GM12865 (cell line): ENCODE measurements at regions not wholly inside any gene's neighbourhood (a gene's known extent, or its start where the extent isn't known, plus 50 kb on each side); places are given as distances from the start of the nearest gene placed in this dataset.
A peak's percentile ranks its signal among the peaks of the same experiment; 100 is the strongest.

Source experiments
- DNase-seq: peaks from one replicate; pipeline ENCODE4 v3.0.0; 2010; ENCODE audit warnings: low read depth
- H3K4me3 ChIP-seq: 2 replicates; pipeline ENCODE4 v1.5.1; 2011; ENCODE audit warnings: mild to moderate bottlenecking, low read depth, low read length, control low read depth
- CTCF ChIP-seq: IDR thresholded peaks from 2 replicates; pipeline ENCODE4 v1.5.1; 2011; ENCODE audit warnings: low read length, control low read depth, low read depth, inconsistent platforms; ENCODE audit not compliant: insufficient read depth; ENCODE audit errors: missing control alignments

GRCh38 chr18:56120782-56121181 is 517.6 kb downstream of the TXNL1 start:
- no peak for TF ChIP-seq CTCF
- no peak for DNase-seq
- H3K4me3 ChIP-seq = no peak overlapping the region

- no peak for DNase-seq
- no peak for TF ChIP-seq CTCF
- no peak overlapping the region for H3K4me3 ChIP-seq
Observed at GRCh38 chr18:56119681-56120080, 518.7 kb downstream of the TXNL1 start.

DNA sequence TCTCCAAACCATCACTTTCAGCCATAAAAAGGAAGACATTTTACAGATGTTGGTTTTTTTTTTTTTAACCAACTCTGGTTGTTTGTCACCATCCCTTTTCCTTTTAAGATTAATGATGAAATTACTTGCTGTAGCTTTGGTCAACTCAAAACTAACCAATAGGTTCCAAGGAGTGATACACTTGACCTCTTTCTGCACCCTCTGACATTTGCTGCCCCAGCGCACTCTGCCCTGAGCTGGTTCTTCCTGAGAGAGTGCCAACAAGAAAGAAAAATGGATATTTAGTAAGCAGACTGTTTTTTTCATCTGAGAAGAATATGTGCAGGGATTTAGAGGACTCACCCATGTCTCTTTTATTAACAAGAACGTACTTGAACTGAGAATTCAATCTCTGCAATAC is 520.0 kb downstream of the TXNL1 start:
- no peak for TF ChIP-seq CTCF
- no peak for DNase-seq
- H3K4me3 ChIP-seq = no peak overlapping the region

- DNase-seq = no peak
- TF ChIP-seq CTCF = no peak
- H3K4me3 ChIP-seq = no peak overlapping the region
Observed at GRCh38 chr18:56115071-56116015, 523.0 kb downstream of the TXNL1 start.

DNA sequence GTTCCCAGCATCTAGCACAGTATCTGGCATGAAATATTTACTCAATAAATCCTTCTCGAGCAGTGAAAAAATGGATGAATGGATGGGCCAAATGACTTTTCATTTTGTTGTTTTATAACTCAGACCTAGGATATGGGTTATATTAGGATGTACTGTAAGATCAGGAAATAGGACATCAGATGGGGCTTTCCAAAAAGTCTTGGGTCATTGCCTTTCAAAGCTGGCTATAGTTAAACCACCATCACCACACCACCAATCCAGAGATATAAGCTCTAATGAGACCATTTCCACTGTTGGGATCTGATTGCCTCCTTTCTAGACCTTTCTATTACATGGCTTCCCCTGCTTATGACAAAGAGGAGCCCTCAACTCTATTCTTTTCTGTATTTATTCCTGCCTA is 525.0 kb upstream of the TCF4 start:
- peak; percentile 8 for DNase-seq
- no peak for TF ChIP-seq CTCF
- no peak overlapping the region for H3K4me3 ChIP-seq

DNA sequence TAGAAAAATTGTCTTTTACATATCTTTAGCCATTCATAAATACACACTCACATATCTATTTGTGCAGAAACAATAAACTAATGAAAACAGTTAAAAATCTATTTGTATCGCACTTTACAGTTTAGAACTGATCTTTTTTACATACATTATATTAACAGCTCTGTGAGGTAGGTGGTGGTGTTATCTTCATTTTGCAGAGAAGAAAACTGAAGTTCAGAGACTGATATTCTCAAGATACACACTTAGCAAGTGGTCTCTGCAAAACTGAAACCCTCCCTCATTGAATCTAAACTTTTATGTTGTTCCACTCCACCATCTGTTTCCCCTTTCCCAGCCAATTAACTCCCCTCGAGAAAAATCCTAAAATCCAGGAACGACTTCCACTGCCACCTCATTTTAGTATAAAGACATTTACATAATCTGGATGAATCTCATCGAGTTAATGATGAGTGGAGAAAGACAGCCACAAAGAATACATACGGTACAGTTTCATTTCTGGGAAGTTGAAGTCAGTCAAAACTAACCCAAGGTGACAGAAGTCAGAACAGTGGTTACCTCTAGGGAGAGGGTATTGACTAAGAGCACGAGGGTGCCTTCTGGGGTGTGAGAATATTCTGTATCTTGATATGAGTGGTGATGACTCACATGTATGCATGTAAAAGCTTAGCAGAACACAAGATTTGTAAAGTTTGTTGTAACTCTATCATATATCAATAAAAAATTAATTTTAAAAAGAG is 524.2 kb upstream of the TCF4 start:
- DNase-seq = peak; percentile 84

More for the DNA sequence above, 524.2 kb upstream of the TCF4 start:
- H3K4me3 ChIP-seq = no peak overlapping the region
- TF ChIP-seq CTCF = no peak
